Fibroblast of skin of left quadriceps (primary cell): ENCODE measurements at regions not wholly inside any gene's neighbourhood (a gene's known extent, or its start where the extent isn't known, plus 50 kb on each side); places are given as distances from the start of the nearest gene placed in this dataset.
"Not testable (repeated sequence)": the region's sequence is repeated elsewhere in the genome, so short reads cannot be mapped to it uniquely, and the experiment has no call there.

Experiments used
- DNase-seq, 2 experiments: peaks; one replicate each; pipeline ENCODE4 v3.0.0-alpha.2; 2013; ENCODE audit warnings: low read depth in 2 of 2

DNA sequence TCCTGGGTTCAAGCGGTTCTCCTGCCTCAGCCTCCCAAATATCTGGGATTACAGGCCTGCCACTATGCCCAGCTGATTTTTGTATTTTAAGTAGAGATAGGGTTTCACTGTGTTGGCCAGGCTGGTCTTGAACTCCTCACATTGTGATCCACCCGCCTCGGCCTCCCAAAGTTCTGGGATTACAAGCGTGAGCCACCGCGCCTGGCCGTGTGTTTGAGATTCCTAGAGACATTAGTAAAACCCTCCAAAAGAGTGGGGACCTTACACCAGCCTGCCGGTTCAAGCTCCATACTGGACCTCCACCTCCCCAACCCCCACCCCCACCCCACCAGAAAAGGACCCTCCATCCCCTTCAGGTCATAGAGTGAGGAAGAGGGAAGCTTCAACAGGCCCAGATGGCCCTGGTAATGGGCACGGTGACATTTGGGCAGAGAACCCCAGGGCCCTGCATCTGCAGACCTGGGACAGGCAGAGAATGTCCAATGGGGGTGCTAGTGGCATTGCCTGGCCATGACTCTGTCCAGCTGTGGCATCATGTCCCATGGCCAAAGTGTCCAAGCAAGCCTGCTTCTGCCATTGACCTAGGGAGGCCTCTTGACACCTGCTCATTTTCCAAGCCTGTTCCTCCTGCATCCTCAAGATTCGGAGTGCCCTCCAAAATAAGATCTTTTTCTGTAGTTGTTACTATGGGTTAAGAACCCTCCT lies 108.9 kb upstream of the KLF13 start:
- DNase-seq, result no peak

DNA sequence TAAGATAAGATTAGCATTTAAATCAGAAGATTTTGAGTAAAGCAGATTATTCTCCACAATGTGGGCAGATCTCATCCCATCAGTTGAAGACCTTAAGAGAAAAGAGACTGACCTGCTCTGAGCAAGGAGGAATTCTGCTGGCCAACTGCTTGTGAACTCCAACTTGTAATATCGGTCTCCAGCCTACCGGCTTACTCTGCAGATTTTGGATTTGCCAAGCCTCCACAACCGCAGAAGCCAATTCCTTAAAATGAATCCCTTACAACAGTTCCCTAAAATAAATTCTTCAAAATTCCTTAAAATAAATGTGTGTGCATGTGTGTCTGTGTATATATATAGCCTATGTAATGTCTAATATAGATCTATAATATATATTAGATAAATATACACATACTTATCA lies 107.4 kb upstream of the KLF13 start:
- no peak for DNase-seq

DNA sequence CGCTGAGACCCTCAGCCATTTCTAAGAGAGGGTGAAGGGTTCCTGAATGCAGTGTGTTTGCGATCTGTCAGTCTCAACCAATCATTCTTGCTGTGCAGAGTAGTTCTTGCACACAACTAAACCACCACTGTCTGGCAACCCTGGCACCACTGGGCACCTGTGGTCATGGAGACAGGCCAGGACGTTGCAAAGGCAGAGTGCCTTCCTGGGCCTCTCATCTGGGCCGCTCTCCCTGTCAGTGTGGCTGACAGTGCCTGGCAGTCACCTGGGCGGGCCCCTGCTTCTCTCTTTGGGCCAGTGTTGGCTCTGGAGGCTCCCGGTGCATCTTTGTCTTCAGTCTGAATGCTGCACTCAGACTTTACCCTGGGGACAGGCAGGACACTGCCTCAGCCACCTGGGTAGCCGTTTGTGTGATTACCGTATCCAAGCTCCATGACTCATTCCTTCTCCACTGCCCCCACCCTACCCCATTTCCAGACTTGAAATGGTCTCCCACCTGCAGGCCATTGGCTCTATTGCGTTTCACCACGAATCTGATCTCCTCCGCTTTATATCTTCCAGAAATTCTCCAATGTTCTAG lies 104.6 kb upstream of the KLF13 start:
- DNase-seq, result no peak

DNA sequence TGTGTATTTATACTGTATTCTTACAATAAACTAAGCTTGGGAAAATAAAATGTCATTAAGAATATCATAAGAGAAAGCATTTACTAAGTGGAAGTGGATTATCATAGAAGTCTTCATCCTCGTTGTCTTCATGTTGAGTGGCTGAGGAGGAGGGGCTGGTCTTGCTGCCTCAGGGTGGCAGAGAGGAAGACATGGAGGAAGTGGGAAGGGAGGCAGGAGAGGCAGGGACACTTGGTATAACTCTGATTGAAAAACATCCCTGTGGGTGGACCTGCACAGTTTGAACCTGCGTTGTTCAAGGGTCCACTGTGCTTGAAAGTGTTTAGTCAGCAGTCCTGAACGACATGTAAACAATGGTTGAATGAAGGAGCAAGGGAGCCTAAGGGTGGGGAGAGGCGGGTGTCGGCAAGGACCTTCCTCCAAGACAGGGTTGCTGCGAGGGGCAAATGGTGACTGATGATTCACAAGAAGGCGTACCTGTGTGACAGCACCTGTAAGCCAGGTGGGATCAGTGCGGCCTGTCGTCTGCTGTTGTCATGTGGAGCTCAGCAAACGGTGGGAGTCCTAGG lies 103.8 kb upstream of the KLF13 start:
- DNase-seq, result no peak

DNA sequence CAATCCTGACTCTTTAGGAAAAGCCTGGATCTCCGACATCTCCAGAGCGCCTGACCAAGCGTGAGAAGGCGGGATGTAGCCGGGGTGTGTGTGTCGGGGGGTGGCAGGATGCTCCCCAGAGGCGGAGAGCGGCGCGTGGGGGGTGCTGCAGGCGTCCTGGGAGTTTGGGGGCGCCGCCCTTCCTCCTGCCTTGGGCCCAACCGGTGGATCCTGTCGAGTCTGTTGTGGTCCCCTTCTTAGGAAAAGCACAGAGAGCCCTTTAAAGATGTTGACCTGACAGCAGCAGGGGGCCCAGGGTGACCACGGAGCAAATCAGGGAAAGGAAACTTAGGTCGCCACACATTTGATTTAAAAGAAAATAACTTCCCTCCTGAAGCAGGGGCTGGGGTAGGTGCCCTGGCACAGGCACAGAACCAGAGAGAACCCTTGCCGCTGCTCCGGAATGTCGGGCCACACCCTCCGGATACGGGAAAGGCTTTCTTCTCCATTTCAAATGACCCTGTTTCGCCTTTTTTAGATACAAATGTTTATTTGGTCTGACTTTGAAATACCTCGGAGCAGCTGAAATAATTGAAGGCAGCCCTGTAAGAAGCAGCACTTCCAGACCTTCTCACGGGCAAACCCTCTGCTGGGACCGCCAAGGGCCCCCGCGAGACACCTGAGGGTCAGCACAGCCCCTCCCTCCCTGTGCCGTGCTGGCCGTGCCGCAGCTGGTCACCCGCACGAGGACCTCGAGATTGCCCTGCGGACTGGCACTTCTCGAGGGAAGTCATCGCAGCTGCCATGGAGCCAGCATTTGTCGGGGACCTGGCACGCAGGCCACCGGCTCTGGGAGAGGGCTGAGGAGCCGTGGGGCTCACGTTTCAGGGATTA lies 102.9 kb upstream of the KLF13 start:
- DNase-seq, result no peak

DNA sequence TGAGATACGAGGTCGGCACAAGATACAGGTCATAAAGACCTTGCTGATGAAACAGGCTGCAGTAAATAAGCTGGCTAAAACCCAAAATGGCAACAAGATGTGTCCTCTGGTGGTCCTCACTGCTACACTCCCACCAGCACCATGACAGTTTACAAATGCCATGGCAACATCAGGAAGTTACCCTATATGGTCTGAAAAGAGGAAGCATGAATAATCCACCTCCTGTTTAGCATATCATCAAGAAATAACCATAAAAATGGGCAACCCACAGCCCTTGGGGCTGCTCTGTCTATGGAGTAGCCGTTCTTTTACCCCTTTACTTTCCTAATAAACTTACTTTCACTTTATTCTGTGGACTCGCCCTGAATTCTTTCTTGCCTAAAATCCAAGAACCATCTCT lies 102.0 kb upstream of the KLF13 start:
- DNase-seq, result not testable (repeated sequence)

DNA sequence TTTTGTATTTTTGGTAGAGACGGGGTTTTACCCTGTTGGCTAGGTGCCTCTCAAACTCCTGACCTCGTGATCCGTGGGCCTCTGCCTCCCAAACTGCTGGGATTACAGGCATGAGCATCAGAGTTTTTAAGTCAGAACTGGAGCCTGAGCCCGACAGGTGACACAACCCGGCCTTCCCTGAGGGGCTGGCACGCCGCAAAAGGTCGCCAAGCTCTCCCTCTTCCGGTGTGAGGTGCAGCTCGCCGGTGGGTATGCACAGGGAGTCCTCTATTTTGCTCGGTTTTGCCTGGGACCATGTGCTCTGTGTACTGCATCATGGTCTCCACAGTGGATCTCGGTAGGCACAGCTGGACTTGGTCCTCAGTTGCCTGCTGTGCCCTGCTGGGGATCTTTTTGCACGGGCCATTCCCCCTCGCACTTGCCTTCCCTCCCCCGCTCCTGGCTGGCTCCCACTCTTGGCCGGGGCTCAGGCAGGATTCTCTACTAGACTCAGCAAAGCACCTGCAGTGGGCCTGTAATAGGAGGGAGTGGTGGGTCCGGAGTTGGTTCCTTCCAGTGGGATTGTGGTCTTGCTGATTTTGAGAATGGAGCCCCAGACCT lies 101.2 kb upstream of the KLF13 start:
- DNase-seq, result no peak

DNA sequence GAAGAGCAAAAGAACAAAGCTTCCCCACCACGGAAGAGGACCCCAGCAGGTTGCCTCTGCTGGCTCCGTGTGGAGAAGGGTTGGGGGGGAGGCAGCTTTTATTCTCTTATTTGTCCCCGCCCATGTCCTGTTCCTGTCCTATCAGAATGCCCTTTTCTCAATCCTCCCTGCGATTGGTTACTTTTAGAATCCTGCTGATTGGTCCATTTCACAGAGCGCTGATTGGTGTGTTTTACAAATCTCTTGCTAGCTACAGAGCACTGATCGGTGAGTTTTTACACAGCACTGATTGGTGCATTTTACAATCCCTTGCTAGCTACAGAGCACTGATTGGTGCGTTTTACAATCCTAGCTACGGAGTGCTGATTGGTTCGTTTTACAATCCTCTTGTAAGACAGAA lies 100.6 kb upstream of the KLF13 start:
- no peak for DNase-seq

DNA sequence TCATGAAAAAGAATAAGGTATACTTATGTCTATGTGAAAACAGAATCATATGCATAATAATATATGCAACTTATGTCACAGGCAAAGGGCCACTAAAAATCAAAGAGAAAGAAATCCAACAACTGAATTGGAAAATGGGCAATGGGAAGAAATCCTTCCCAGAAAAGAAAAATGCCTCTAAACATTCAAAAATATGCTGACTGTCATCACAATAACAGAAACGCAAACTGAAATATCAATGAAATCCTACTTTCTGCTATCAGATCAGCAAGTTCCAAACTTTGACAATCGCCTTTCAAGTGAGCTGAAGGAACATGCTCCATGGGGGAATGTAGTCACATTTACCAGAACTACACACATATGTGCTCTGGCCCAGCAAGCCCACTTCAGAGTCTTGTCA lies 99.4 kb upstream of the KLF13 start:
- DNase-seq, result no peak

DNA sequence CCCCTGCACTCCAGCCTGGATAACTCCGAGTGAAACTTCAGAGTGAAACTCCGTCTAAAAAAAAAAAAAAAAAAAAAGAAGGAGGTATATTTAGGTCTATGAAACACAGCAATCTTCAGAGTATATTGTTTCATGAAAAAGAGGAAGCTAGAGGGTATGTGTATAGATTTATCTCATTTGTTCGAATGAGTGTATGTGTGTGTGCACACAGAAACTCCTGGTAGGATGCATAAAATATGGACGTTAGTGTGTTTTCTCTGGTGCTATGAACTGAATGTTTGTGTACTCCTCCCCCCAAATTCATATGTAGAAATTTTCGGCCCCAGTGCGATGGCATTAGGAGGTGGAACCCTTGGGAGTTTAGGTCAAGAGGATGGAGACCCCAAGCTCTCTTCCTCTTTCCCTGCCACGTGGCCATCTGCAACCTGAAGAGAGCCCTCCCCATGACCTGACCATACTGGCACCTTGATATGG lies 98.6 kb upstream of the KLF13 start:
- DNase-seq, result no peak

DNA sequence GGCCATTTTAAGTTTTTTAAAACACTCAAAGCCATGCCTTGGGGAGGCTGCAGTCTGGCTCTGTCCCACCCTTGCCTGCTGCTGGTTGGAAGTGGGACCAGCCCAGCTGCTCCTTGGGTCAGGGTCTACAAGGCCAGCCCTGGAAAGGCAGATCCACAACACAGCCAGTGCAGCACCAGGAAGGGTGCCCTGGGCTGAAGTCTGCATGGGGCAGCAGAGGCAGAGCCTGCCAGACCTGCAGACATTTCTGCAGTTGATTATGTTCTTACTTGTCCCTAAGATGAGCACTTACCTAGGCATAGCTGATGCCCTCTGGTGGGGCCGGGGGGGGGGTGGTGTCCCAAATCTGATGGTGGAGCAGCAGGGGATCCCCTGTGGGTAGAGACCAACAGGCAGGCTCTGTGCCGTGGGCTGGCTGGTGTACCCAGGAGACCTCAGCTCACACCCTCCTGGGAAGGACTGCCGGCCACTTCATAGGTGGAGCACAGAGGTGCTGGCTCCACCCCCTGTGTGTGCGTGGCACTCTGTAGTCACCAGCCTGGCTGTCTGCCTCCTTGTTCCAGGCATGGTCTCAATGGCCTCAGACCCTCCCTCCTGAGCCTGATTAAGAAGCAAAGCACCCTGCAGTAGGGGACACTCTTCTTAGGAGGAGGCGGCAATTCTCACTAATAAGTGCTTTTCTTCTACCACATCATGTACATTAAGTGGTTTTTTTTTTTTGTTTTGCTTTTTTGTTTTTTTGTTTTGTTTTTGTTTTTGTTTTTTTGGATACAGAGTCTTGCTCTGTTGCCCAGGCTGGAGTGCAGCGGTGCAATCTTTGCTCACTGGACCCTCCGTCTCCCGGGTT lies 97.4 kb upstream of the KLF13 start:
- DNase-seq, result no peak

DNA sequence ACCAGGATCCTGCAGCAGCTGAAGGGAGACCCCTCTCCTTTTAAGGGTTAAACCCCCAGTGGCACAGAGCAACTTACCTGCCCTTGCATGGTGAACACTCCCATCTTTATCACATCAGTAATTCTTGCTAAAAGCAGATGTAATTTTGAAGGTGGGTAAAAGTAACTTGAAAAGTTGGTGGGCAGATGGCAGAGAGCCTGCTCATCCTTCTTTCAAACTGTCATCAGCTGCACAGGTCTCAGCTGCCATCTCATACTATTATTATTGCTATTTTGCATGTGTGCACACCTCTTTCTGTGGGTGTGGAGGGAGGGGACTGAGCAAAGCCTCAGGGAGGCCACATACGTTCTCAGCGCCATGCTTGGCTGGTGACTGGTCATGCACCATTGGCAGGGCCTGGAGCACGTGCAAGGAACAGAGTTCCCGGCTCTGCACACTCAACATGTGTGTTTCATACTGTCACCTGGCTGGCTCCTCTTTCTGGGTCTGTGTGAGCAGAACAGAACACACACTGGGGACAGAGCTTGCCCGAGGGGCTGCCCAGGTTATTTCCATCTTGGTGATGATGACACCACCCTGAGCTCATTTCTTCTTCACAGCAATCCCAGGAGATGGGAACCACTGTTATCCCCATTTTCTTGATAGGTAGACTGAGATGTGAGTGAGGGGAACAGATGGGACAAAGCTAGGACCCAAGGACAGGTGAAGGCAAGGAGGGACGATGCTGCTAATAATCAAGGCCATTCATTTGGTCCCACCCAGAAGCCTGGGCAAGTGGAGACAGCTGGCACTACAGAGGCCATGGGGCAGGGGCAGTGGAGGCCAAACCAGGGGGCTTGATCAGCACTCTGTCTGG lies 95.8 kb upstream of the KLF13 start:
- DNase-seq, result no peak

DNA sequence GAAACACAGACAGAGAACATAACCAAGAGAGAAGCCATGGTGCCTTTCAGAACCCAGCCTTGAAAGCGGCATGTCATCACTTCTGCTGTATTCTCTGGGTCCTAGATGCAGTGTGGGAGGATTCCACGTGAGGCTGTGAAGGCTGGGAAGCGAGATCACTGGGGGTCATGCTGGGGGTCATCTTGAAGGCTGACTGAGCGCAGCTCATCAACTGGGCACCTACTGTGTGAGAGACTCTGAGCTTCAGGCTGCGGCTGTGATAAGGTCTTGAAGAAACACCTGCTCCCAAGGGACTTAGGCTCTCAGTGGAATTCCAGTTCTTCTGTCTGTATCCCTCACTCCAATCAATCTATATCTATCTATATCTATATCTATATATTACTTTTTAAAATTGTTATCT lies 91.8 kb upstream of the KLF13 start:
- no peak for DNase-seq

DNA sequence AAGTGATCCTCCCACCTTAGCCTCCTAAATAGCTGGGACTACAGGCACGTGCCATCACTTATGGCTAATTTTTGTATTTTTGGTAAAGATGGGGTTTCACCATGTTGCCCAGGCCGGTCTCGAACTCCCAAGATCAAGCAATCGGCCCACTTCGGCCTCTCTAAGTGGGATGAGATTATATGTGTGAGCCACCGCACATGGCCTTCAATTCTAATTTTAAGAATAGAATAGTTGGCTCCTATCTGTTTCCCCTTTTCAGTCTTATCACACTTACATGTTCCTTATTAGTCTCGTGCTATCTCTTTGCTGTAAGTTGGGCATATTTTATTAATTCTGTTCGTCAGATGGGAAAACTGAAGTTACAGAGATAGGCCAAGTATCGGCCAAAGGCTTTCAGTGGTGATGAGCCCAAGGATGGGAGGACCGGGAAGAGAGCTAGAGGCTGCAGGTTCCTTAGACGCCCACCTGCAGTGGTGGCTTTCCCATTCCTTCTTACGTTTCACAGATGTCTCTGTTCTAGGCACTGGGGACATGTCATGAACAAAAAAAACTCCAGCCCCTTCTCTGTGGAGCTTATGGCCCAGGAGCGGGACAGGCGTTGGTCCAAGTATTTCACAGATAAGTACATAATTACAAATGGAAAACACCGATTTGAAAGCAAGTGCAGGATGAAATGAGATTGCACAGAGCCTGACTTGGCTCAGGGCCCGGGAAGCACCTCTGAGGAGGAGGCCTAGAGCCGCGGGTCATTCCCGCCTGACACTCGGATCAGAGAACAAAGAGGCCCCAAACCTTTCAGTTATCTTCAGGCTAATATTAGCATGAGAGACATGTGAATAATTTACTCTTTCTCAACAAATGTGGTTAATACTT lies 91.1 kb upstream of the KLF13 start:
- peak in 1 of 2 experiments; percentile 2 for DNase-seq

DNA sequence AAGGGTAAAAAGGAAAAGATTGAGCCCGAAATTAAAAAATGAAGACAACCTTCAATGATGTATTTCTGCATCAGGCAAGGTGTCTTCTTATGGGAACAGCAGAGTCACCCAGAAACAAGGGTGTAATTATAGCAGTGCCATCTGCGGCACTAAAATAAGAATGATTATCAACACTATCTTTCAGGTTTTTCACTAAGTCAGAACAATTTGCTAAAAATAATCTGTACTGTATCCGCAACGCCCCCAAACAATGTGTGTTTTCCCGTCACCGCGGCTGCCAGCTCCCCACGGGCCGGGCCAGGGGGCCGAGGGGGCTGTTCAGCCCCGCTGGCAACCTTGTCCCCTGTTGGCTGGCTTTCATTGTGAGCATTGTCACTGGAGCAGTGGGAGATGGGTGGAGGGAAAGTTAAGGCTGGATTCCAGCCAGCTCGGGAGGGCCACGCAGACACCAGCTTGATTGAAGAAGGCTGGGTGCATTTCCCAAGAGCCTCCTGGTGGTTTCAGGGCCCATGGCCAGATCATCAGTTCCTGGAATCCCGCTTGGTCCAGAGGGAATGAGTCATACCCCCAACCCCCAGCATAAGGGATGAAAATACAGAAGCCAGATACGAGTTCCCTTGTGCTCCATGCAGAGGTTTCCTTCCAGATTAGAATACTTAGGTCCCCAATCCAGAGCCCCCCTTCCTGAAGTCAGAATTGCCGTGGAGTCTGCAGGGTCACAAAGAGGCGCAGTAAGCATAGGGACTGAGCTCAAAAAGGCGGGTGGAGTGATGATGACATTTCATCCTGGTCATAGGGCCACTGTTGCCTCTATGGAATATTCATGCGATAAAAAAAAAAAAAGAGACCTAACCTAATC lies 90.2 kb upstream of the KLF13 start:
- peak; percentile 94 to 95 for DNase-seq

DNA sequence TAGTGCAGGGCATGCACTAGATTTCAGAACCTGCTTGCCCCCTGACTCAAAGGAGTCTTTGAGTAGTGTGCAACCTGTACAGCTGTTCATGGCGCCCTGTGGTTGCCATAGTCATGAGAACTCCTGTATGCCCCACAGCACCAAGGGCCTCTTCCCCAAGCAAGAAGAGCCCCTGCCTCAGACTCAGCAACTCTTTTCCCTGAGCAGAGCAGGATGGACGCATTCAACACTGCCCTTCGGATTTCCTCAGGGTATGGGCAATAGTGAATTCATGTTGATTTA lies 89.7 kb upstream of the KLF13 start:
- no peak for DNase-seq

DNA sequence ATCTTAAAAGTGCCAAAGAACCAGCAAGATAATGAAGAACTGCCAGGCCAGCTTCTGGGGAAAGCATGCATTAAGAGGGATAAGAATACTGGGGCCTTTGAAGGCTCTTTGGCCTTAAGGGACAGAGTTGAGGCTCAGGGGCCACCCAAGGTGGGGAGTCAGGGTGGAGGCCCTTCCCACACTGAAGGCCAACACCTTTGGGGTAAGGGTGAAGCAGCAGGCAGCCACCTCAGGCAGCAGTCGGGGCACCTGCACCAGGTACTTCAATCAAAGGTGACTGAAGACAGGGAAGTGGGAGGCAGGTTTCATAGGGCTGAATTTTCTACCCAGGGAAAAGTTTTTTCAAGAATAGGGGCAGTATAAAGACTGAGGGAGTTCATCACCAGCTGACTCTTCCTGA lies 87.7 kb upstream of the KLF13 start:
- DNase-seq, result no peak

DNA sequence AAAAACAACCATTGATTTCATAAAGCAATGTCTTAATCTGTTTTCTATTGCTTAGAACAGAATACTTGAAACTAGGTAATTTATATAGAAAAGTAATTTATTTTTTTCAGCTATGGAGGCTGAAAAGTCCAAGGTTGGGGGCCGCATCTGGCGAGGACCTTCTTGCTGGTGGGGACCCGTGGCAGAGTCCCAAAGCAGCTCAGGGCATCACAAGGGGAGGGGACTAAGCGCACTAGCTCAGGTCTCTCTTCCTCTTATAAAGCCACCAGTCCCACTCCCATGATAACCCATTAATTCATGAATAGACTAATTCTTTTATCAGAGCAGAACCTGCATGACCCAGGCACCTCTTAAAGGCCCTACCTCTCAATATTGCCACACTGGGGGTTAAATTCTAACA lies 87.2 kb upstream of the KLF13 start:
- DNase-seq, result no peak
